ENCODE measurements at regions not wholly inside any gene's neighbourhood (a gene's known extent, or its start where the extent isn't known, plus 50 kb on each side); places are given as distances from the start of the nearest gene placed in this dataset.

GRCh38 chr1:228668553-228669241, 66.6 kb upstream of the RHOU start:
- TF ChIP-seq CTCF (conservative IDR thresholded peaks at IDR 0.05; ENCODE audit: low read depth, low read length) (no peak), SMC3 (IDR thresholded peaks at IDR 0.05; ENCODE audit: low read depth, low read length) (no peak), MXI1 (IDR thresholded peaks at IDR 0.05; ENCODE audit: borderline replicate concordance, low read depth, low read length) (no peak), POLR2A (IDR thresholded peaks at IDR 0.05; ENCODE audit: low read depth, low read length) (no peak), BHLHE40 (IDR thresholded peaks at IDR 0.05; ENCODE audit: low read depth, low read length) (no peak), MAFK (IDR thresholded peaks at IDR 0.05; ENCODE audit: low read depth, low read length) (no peak), FOS (IDR thresholded peaks at IDR 0.05; ENCODE audit: low read depth, low read length) (no peak), USF2 (IDR thresholded peaks at IDR 0.05; ENCODE audit: low read depth, low read length) (no peak), NFE2L2 (IDR thresholded peaks at IDR 0.05; ENCODE audit: low read depth, low read length) (no peak), CEBPB (IDR thresholded peaks at IDR 0.05; ENCODE audit: low read depth, low read length) (no peak), RFX5 (IDR thresholded peaks at IDR 0.05; ENCODE audit: low read depth, low read length) (no peak)
